ENCODE measurements at regions not wholly inside any gene's neighbourhood (a gene's known extent, or its start where the extent isn't known, plus 50 kb on each side); places are given as distances from the start of the nearest gene placed in this dataset.
A peak's percentile ranks its signal among the peaks of the same experiment; 100 is the strongest.

DNA sequence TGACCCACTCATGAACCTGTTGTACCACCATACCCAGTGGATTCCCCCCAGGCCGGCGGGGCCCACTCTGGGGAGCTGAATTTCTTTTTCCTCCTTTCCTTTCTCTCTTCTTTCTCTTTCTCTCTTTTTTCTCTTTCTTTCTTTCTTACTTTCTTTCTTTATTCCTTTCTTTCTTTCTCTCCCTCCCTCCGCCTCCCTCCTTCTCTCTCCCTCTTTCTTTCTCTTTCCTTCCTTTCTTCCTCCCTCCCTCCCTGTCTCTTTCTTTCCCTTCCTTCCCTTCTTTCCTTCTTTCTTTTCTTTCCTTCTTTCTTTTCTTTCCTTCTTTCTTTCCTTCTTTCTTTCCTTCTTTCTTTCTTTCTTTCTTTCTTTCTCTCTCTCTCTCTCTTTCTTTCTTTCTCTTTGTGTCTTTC lies 327.7 kb downstream of the ZNF536 start:
- no peak for DNase-seq
- Histone ChIP-seq H3K36me3 (no peaks in the 10 kb centered on the region), H3K4me1 (no peaks in the 10 kb centered on the region), H3K4me3 (no peak overlapping the region), H3K27me3 (peaks cover 0 to 3% (median 0%) of the 10 kb centered on the region in 4 donors), H3K27ac (no peak overlapping the region), H3K9me3 (no peaks in the 10 kb centered on the region)
- TF ChIP-seq, protein P1, sequence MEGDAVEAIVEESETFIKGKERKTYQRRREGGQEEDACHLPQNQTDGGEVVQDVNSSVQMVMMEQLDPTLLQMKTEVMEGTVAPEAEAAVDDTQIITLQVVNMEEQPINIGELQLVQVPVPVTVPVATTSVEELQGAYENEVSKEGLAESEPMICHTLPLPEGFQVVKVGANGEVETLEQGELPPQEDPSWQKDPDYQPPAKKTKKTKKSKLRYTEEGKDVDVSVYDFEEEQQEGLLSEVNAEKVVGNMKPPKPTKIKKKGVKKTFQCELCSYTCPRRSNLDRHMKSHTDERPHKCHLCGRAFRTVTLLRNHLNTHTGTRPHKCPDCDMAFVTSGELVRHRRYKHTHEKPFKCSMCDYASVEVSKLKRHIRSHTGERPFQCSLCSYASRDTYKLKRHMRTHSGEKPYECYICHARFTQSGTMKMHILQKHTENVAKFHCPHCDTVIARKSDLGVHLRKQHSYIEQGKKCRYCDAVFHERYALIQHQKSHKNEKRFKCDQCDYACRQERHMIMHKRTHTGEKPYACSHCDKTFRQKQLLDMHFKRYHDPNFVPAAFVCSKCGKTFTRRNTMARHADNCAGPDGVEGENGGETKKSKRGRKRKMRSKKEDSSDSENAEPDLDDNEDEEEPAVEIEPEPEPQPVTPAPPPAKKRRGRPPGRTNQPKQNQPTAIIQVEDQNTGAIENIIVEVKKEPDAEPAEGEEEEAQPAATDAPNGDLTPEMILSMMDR (IDR thresholded peaks at IDR 0.05), result no peak
- TF ChIP-seq POLR2A (IDR thresholded peaks at IDR 0.05), result no peak
- WGBS, 2 donors, result 91 to 96% methylated on average over 3 of the region's 3 CpGs
- intact Hi-C loops (cut with DNase I), result no loop called here

DNA sequence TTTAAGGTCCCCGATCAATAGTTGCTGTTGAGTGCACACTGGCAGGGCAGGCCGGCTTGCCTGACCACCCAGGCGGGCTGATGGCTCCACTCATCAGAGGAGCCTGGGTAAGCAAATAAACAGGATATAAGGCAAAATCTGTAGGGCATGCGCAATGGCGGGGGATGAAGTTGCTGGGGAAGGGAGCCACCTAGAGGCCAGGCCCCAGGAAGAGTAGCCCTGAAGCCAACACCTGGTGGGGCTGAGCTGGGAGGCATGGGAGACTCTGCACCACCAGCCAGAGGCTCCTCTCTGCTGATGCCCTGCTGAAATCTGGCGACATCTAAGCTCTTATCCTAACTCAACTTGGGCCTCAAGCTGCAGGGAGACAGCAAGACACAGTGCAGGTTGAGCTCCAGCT lies 324.3 kb downstream of the ZNF536 start:
- H3K4me3 ChIP-seq, result no peak overlapping the region
- DNase-seq, result no peak
- intact Hi-C loops (cut with DNase I), result no loop called here
- H3K27ac ChIP-seq, result no peak overlapping the region
- H3K4me1 ChIP-seq, result peaks cover 0 to 16% (median 0%) of the 10 kb centered on the region in 3 donors
- TF ChIP-seq POLR2A (IDR thresholded peaks at IDR 0.05), result no peak
- TF ChIP-seq, protein P1 (IDR thresholded peaks at IDR 0.05), result no peak
- no peaks in the 10 kb centered on the region for H3K36me3 ChIP-seq
- no peaks in the 10 kb centered on the region for H3K9me3 ChIP-seq
- peaks cover 0 to 22% (median 0%) of the 10 kb centered on the region in 4 donors for H3K27me3 ChIP-seq
- 54 to 60% methylated on average over 5 to 6 of the region's 6 CpGs for WGBS, 2 donors

DNA sequence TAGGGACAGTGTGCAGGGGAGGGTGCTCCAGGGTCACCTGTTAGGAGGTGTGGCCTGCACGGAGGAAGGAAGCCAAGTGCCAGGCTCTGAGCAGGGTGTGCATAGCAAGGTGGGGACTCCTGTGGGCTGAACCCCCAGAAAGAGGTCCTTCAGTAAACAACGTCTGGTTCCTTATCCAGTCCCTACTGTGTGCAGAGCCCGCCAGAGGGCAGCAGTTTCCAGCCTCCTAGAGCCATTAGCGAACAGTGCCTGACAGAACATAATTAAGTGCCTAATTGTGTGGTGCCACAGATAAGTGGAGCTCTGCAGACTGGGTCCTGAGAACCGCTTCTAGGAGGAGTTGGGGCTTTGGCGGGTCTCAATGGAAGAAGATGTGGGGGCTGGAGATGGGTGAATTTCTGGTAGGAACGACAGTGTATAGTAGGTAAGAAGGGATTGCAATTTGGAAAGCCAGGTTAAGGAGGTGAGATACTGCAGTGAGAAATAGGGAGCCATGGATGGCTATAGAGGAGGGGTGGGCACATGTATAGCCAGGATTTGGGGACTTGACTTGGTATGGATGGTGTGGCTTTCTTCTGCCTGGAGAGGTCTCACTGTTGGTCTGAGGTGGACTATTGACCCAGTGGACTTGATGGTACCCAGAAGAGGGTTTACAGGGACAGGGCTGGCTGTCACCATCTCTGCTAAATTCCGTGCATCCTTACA lies 323.1 kb downstream of the ZNF536 start:
- intact Hi-C loops (cut with DNase I), result no loop called here
- Histone ChIP-seq H3K27me3 (peaks cover 0 to 30% (median 0%) of the 10 kb centered on the region in 4 donors), H3K4me3 (no peak overlapping the region), H3K9me3 (no peaks in the 10 kb centered on the region), H3K27ac (no peak overlapping the region), H3K36me3 (no peaks in the 10 kb centered on the region), H3K4me1 (peaks cover 0 to 16% (median 0%) of the 10 kb centered on the region in 3 donors)
- no peak for DNase-seq
- TF ChIP-seq, protein P1 (IDR thresholded peaks at IDR 0.05), result peak in 1 of 6 experiments; percentile 3
- TF ChIP-seq POLR2A (IDR thresholded peaks at IDR 0.05), result no peak
- WGBS, 2 donors, result 66 to 69% methylated on average over 7 to 8 of the region's 8 CpGs

DNA sequence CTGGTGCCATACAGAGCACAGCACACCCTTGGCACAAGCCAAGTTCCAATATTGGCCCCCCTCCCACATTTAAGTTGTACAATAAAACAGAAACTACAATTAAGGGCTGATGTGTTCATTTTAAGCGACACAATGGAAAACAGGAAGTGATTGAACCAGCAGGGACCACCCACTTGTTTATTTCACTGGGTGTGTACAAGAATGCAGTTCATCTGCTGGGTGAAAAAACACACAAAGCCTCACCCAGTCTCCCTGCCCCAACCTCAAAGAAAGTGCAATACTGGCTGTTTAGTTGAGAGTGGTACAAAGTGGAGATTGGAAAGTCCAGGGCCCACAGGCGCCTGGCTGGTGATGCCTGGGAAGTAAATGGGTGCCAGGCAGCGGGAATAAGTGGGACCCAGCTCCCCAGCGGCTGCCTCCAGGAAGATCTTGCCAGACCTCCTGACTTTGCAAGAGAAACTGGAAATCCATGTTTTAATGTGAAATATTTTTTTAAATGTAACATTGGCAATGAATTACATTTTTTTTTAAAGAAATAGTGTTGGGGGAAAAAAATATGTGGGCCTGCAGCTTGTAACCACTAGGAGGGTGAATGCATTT lies 322.1 kb downstream of the ZNF536 start:
- Histone ChIP-seq H3K27me3 (peaks cover 0 to 30% (median 0%) of the 10 kb centered on the region in 4 donors), H3K4me1 (peaks cover 0 to 16% (median 0%) of the 10 kb centered on the region in 3 donors), H3K36me3 (no peaks in the 10 kb centered on the region), H3K4me3 (no peak overlapping the region), H3K27ac (no peak overlapping the region), H3K9me3 (no peaks in the 10 kb centered on the region)
- intact Hi-C loops (cut with DNase I), result no loop called here
- TF ChIP-seq, protein P1 (IDR thresholded peaks at IDR 0.05), result no peak
- no peak for TF ChIP-seq POLR2A (IDR thresholded peaks at IDR 0.05)
- 66 to 80% methylated on average over 3 to 4 of the region's 4 CpGs for WGBS, 2 donors
- no peak for DNase-seq

DNA sequence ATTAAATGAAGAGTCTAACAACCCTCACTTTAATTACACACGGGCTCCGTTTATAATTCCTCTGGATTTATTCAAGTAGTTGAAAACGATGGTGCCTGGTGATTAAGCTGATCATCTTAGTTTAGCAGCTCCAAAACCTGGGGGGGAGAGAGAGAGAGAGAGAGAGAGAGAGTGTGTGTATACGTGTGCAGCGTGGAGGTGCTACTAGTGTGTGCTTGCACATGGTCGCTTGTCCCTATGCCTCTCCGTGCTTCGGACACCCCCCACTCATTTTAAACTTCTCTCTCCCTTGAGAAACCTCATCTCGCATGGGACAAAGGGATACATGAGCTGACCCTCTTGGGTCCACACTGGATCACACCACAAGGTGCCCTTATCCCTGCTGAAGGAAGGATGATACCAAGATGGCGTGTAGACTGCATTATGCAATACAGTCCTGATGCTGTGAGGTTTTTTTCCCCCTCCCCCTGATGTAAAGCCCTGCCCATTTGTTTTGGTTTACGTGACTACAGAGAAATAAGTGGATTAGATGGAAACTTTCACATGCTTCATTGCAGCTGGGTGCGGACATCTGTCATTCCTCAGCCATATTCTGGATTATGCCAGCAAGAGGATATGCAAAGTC lies 320.8 kb downstream of the ZNF536 start:
- intact Hi-C loops (cut with DNase I), result no loop called here
- 49 to 62% methylated on average over 12 of the region's 12 CpGs for WGBS, 2 donors
- Histone ChIP-seq H3K27ac (peak overlapping the region in 1 of 4 donors; percentile 59), H3K27me3 (peaks cover 0 to 39% (median 0%) of the 10 kb centered on the region in 4 donors), H3K4me1 (peaks cover 0 to 16% (median 0%) of the 10 kb centered on the region in 3 donors), H3K36me3 (no peaks in the 10 kb centered on the region), H3K9me3 (no peaks in the 10 kb centered on the region), H3K4me3 (peak overlapping the region in 2 of 4 donors; percentile 25 to 53)
- no peak for DNase-seq
- TF ChIP-seq, protein P1 (IDR thresholded peaks at IDR 0.05), result no peak
- no peak for TF ChIP-seq POLR2A (IDR thresholded peaks at IDR 0.05)
